OCI-LY3 (cell line): ENCODE measurements at regions not wholly inside any gene's neighbourhood (a gene's known extent, or its start where the extent isn't known, plus 50 kb on each side); places are given as distances from the start of the nearest gene placed in this dataset.

ENCODE experiments used
- H2AFZ ChIP-seq: fragments of 200-600, 300-600 bp; shearing (Covaris generic); 2 replicates; pipeline ENCODE4 v1.6.0; 2014; ENCODE audit warnings: antibody characterized with exemption, low read depth, low read length
- H3K27ac ChIP-seq: fragments of 200-600, 300-600 bp; sonication (generic); 2 replicates; pipeline ENCODE4 v1.5.1; 2014; ENCODE audit warnings: mild to moderate bottlenecking, low read length, moderate library complexity, mixed read lengths
- H3K27me3 ChIP-seq: fragments of 200-600, 300-600 bp; sonication (generic); 2 replicates; pipeline ENCODE4 v1.6.1; 2014; ENCODE audit warnings: low read depth, low read length, mixed read lengths
- H3K36me3 ChIP-seq: fragments of 200-600, 300-600 bp; sonication (generic); replicated peaks from 2 replicates; pipeline ENCODE3; 2014; ENCODE audit warnings: low read depth, low read length, mixed read lengths
- H3K4me1 ChIP-seq: fragments of 300-600, 200-600 bp; sonication (generic); 2 replicates; pipeline ENCODE4 v1.6.1; 2014; ENCODE audit warnings: low read length, mixed read lengths
- H3K4me2 ChIP-seq: fragments of 200-600, 300-600 bp; sonication (generic); 2 replicates; pipeline ENCODE4 v1.6.1; 2014; ENCODE audit warnings: low read length, mixed read lengths
- H3K4me3 ChIP-seq: fragments of 300-600, 200-600 bp; sonication (generic); 2 replicates; pipeline ENCODE4 v1.5.1; 2014; ENCODE audit warnings: antibody characterized with exemption, mild to moderate bottlenecking, low read length, moderate library complexity
- H3K79me2 ChIP-seq: fragments of 300-600, 200-600 bp; shearing (Covaris generic); 2 replicates; pipeline ENCODE4 v1.6.1; 2014; ENCODE audit warnings: mild to moderate bottlenecking, low read length, mixed read lengths
- H3K9ac ChIP-seq: fragments of 300-600, 200-600 bp; shearing (Covaris generic); 2 replicates; pipeline ENCODE4 v1.6.0; 2014; ENCODE audit warnings: mild to moderate bottlenecking, low read length, moderate library complexity
- H3K9me3 ChIP-seq: fragments of 200-600, 300-600 bp; shearing (Covaris generic); 2 replicates; pipeline ENCODE4 v1.6.1; 2014; ENCODE audit warnings: low read length, mixed read lengths; ENCODE audit not compliant: insufficient read depth
- H4K20me1 ChIP-seq: fragments of 200-600, 300-600 bp; sonication (generic); 2 replicates; pipeline ENCODE4 v1.6.1; 2016; ENCODE audit warnings: low read length, mixed read lengths; ENCODE audit not compliant: insufficient read depth
- EZH2phosphoT487 ChIP-seq: fragments of 200-600 bp; shearing (Covaris generic); IDR thresholded peaks from 2 replicates; pipeline ENCODE4 v1.6.1; 2018; ENCODE audit warnings: antibody characterized with exemption, mixed run types, low read depth
- TF ChIP-seq, protein P1 (sequence below): fragments of 200-600, 300-600 bp; sonication (generic); IDR thresholded peaks from 2 replicates; pipeline ENCODE4 v1.5.1; 2014; ENCODE audit warnings: antibody characterized with exemption, low read length, low read depth

GRCh38 chr6:33967966-33968724 lies 164.3 kb upstream of the MLN start:
- no peak overlapping the region for H3K4me2 ChIP-seq
- TF ChIP-seq EZH2phosphoT487, result no peak
- TF ChIP-seq, protein P1, sequence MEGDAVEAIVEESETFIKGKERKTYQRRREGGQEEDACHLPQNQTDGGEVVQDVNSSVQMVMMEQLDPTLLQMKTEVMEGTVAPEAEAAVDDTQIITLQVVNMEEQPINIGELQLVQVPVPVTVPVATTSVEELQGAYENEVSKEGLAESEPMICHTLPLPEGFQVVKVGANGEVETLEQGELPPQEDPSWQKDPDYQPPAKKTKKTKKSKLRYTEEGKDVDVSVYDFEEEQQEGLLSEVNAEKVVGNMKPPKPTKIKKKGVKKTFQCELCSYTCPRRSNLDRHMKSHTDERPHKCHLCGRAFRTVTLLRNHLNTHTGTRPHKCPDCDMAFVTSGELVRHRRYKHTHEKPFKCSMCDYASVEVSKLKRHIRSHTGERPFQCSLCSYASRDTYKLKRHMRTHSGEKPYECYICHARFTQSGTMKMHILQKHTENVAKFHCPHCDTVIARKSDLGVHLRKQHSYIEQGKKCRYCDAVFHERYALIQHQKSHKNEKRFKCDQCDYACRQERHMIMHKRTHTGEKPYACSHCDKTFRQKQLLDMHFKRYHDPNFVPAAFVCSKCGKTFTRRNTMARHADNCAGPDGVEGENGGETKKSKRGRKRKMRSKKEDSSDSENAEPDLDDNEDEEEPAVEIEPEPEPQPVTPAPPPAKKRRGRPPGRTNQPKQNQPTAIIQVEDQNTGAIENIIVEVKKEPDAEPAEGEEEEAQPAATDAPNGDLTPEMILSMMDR, result peak; percentile 23

DNA sequence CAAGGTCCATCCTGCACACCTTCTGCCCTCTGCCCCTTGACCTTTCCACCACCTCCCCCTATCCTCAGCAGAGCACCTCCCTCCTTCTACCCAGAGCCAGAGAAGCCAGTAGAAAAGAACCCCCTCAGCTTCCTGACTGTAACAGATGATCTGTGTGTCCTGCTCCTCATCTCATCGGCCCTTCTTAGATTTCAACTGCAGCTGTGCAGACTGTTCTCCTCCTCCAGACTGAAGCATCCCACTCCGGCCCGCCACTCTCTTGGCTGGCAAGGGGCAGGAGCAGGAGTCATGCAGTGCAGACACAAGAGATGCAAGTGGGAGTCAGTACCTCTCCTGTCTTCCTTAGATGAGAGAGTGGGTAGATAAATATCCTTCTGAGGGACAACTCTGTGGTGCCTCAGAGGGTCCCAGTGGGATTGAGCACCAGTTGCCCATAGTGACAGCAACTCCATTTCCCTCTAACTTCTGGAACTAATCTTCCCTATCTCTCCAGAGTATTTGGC lies 163.5 kb upstream of the MLN start:
- Histone ChIP-seq H3K4me1 (no peaks in the 10 kb centered on the region), H3K79me2 (no peaks in the 10 kb centered on the region), H3K9me3 (no peaks in the 10 kb centered on the region), H3K4me3 (no peak overlapping the region), H4K20me1 (no peaks in the 10 kb centered on the region), H3K27ac (no peak overlapping the region), H3K27me3 (peaks cover 14% of the 10 kb centered on the region), H2AFZ (no peak overlapping the region), H3K36me3 (no peaks in the 10 kb centered on the region), H3K4me2 (no peak overlapping the region), H3K9ac (no peak overlapping the region)
- no peak for TF ChIP-seq EZH2phosphoT487

More at GRCh38 chr6:33967966-33968724, 164.3 kb upstream of the MLN start:
- H3K27ac ChIP-seq, result no peak overlapping the region
- no peak overlapping the region for H2AFZ ChIP-seq
- no peaks in the 10 kb centered on the region for H3K36me3 ChIP-seq
- peaks cover 14% of the 10 kb centered on the region for H3K27me3 ChIP-seq
- H3K4me1 ChIP-seq, result no peaks in the 10 kb centered on the region
- H3K9ac ChIP-seq, result no peak overlapping the region
- H4K20me1 ChIP-seq, result no peaks in the 10 kb centered on the region
- H3K79me2 ChIP-seq, result no peaks in the 10 kb centered on the region
- H3K4me3 ChIP-seq, result no peak overlapping the region
- no peaks in the 10 kb centered on the region for H3K9me3 ChIP-seq

GRCh38 chr6:33966536-33966935 lies 162.7 kb upstream of the MLN start:
- Histone ChIP-seq H3K36me3 (no peaks in the 10 kb centered on the region), H3K4me1 (no peaks in the 10 kb centered on the region), H3K27ac (no peak overlapping the region), H3K27me3 (peaks cover 7% of the 10 kb centered on the region; the same call in 1 of the 2 replicates), H3K4me3 (no peak overlapping the region), H3K9me3 (no peaks in the 10 kb centered on the region), H4K20me1 (no peaks in the 10 kb centered on the region), H3K9ac (no peak overlapping the region), H3K4me2 (no peak overlapping the region), H2AFZ (no peak overlapping the region), H3K79me2 (no peaks in the 10 kb centered on the region)
- TF ChIP-seq EZH2phosphoT487, result no peak
- TF ChIP-seq, protein P1, result no peak

GRCh38 chr6:33965766-33966165 lies 162.0 kb upstream of the MLN start:
- Histone ChIP-seq H4K20me1 (no peaks in the 10 kb centered on the region), H3K79me2 (no peaks in the 10 kb centered on the region), H3K4me3 (no peak overlapping the region), H3K4me1 (no peaks in the 10 kb centered on the region), H3K9ac (no peak overlapping the region), H3K4me2 (no peak overlapping the region), H3K27ac (no peak overlapping the region), H3K27me3 (peaks cover 6% of the 10 kb centered on the region; the same call in 1 of the 2 replicates), H3K9me3 (no peaks in the 10 kb centered on the region), H2AFZ (no peak overlapping the region), H3K36me3 (no peaks in the 10 kb centered on the region)
- TF ChIP-seq EZH2phosphoT487, result no peak
- TF ChIP-seq, protein P1, result no peak
